LHCN-M2 (cell line): ENCODE measurements at regions not wholly inside any gene's neighbourhood (a gene's known extent, or its start where the extent isn't known, plus 50 kb on each side); places are given as distances from the start of the nearest gene placed in this dataset.

Source experiments
- DNase-seq: peaks from one replicate; pipeline ENCODE4 v3.0.0-alpha.2; 2012; ENCODE audit warnings: low read depth

GRCh38 chr12:92000597-92000996 is 145.0 kb downstream of the BTG1 start:
- no peak for DNase-seq

- no peak for DNase-seq
Observed at GRCh38 chr12:91999823-92000222, 145.8 kb downstream of the BTG1 start.

GRCh38 chr12:91998316-91998715 is 147.3 kb downstream of the BTG1 start:
- no peak for DNase-seq

- no peak for DNase-seq
Observed at GRCh38 chr12:91994208-91994797, 151.3 kb downstream of the BTG1 start.

GRCh38 chr12:91993287-91994017 is 152.2 kb downstream of the BTG1 start:
- no peak for DNase-seq

- peak; percentile 45 for DNase-seq
Observed at GRCh38 chr12:91991399-91992187, 154.1 kb downstream of the BTG1 start.

- DNase-seq: peak; percentile 60
Observed at GRCh38 chr12:91990525-91990924, 155.1 kb downstream of the BTG1 start.

GRCh38 chr12:91989143-91989542 is 156.5 kb downstream of the BTG1 start:
- DNase-seq: no peak

- no peak for DNase-seq
Observed at GRCh38 chr12:91988086-91988923, 157.3 kb downstream of the BTG1 start.

- peak; percentile 59 for DNase-seq
Observed at GRCh38 chr12:91986084-91986483, 159.6 kb downstream of the BTG1 start.

GRCh38 chr12:91985002-91985787 is 160.5 kb downstream of the BTG1 start:
- peak; percentile 71 for DNase-seq

GRCh38 chr12:91984556-91984955 is 161.1 kb downstream of the BTG1 start:
- DNase-seq: no peak

- DNase-seq: no peak
Observed at GRCh38 chr12:91983935-91984334, 161.7 kb downstream of the BTG1 start.

GRCh38 chr12:91982946-91983345 is 162.7 kb downstream of the BTG1 start:
- no peak for DNase-seq

- DNase-seq: no peak
Observed at GRCh38 chr12:91980389-91980821, 165.2 kb downstream of the BTG1 start.

- no peak for DNase-seq
Observed at GRCh38 chr12:91978143-91978542, 167.5 kb downstream of the BTG1 start.

GRCh38 chr12:91975891-91976290 is 169.8 kb downstream of the BTG1 start:
- no peak for DNase-seq

- no peak for DNase-seq
Observed at GRCh38 chr12:91974541-91975085, 171.0 kb downstream of the BTG1 start.

- no peak for DNase-seq
Observed at GRCh38 chr12:91973813-91974212, 171.8 kb downstream of the BTG1 start.

- no peak for DNase-seq
Observed at GRCh38 chr12:91972896-91973295, 172.8 kb downstream of the BTG1 start.

GRCh38 chr12:91968777-91969171 is 176.9 kb downstream of the BTG1 start:
- no peak for DNase-seq
